GM10248 (cell line): ENCODE measurements at regions not wholly inside any gene's neighbourhood (a gene's known extent, or its start where the extent isn't known, plus 50 kb on each side); places are given as distances from the start of the nearest gene placed in this dataset.

Experiments used
- CTCF ChIA-PET: fragments of 300-600 bp; sonication (Branson Sonifier 250); formaldehyde crosslinking; extraction: SDS; loops from one replicate; lab custom pipeline; 2021; ENCODE audit warnings: antibody characterized with exemption; lab: Yijun Ruan, JAX
- POLR2A ChIA-PET: fragments of 350-650 bp; sonication (Branson Sonifier 250); formaldehyde crosslinking; extraction: SDS; loops from one replicate; lab custom pipeline; 2020; ENCODE audit warnings: antibody characterized with exemption; lab: Yijun Ruan, JAX
- DNase-seq: peaks from one replicate; pipeline ENCODE4 v3.0.0; 2012; ENCODE audit errors: extremely low spot score
- CTCF ChIP-seq: IDR thresholded peaks from 2 replicates; pipeline ENCODE4 v1.5.1; 2012; ENCODE audit warnings: mild to moderate bottlenecking, low read depth; ENCODE audit errors: extremely low read depth, missing control alignments, control extremely low read depth

GRCh38 chr1:94608852-94609530 is 67.4 kb upstream of the F3 start:
- no peak for DNase-seq
- ChIA-PET POLR2A (no interaction called here), CTCF (interaction anchor here (1.2 kb wide), 1 partner anchor 10 kb away, joined by 3 read pairs; no protein-coding TSS in a partner anchor)
- no peak for TF ChIP-seq CTCF

- TF ChIP-seq CTCF = no peak
- ChIA-PET CTCF (interaction anchor here (1.2 kb wide), 1 partner anchor 9 kb away, joined by 3 read pairs; no protein-coding TSS in a partner anchor), POLR2A (no interaction called here)
- no peak for DNase-seq
Measured at GRCh38 chr1:94608142-94608851, 66.7 kb upstream of the F3 start.

- DNase-seq = no peak
- ChIA-PET POLR2A (no interaction called here), CTCF (no interaction called here)
- no peak for TF ChIP-seq CTCF
Measured at GRCh38 chr1:94607398-94607797, 65.8 kb upstream of the F3 start.

- no peak for DNase-seq
- ChIA-PET CTCF (interaction anchor here (0.9 to 1.2 kb wide), 2 partner anchors 8 to 199 kb away, joined by 3 to 4 read pairs; no protein-coding TSS in a partner anchor), POLR2A (no interaction called here)
- TF ChIP-seq CTCF = no peak
Measured at GRCh38 chr1:94606471-94606870, 64.9 kb upstream of the F3 start.

- no peak for DNase-seq
- POLR2A ChIA-PET = no interaction called here
- TF ChIP-seq CTCF = no peak
- CTCF ChIA-PET = interaction anchor here (1.1 to 2.1 kb wide), 4 partner anchors 11 to 28 kb away, joined by 3 to 9 read pairs (median 4); no protein-coding TSS in a partner anchor
Measured at GRCh38 chr1:94603663-94604062, 62.1 kb upstream of the F3 start.

GRCh38 chr1:94602802-94603625 is 61.5 kb upstream of the F3 start:
- CTCF ChIA-PET = interaction anchor here (2.1 kb wide), 1 partner anchor 13 kb away, joined by 9 read pairs; no protein-coding TSS in a partner anchor
- POLR2A ChIA-PET = no interaction called here
- no peak for DNase-seq
- TF ChIP-seq CTCF = no peak
